Dendritic cell treated with granulocyte-macrophage colony-stimulating factor and Interleukin-4, amounts not matched to agents 40 ng/mL and 50 ng/mL, for 4 days (primary cell): ENCODE measurements at regions not wholly inside any gene's neighbourhood (a gene's known extent, or its start where the extent isn't known, plus 50 kb on each side); places are given as distances from the start of the nearest gene placed in this dataset.

Source experiments
- H3K27ac Mint-ChIP-seq: one replicate; pipeline ENCODE4 v1.8.0; 2022; ENCODE audit warnings: mild to moderate bottlenecking, mixed read lengths
- H3K27me3 Mint-ChIP-seq: one replicate; pipeline ENCODE4 v1.8.0; 2022; ENCODE audit warnings: mild to moderate bottlenecking, mixed read lengths
- H3K36me3 Mint-ChIP-seq: one replicate; pipeline ENCODE4 v1.8.0; 2022; ENCODE audit warnings: low read depth, mixed read lengths
- H3K4me1 Mint-ChIP-seq: one replicate; pipeline ENCODE4 v1.8.0; 2022; ENCODE audit warnings: low read depth, mixed read lengths
- H3K4me3 Mint-ChIP-seq: one replicate; pipeline ENCODE4 v1.8.0; 2022; ENCODE audit warnings: mild to moderate bottlenecking, moderate library complexity, mixed read lengths
- H3K9me3 Mint-ChIP-seq: one replicate; pipeline ENCODE4 v1.8.0; 2022; ENCODE audit warnings: mixed read lengths
- intact Hi-C: fragments of 100-400 bp; cut with micrococcal nuclease; formaldehyde crosslinking; loops from one replicate; pipeline ENCODE4 v1.15.0; 2022

GRCh38 chr1:13878021-13878420 is 178.0 kb downstream of the PRDM2 start:
- Mint-ChIP-seq H3K4me3 (no peak overlapping the region), H3K9me3 (no peaks in the 10 kb centered on the region), H3K27me3 (peaks cover 2% of the 10 kb centered on the region), H3K27ac (no peak overlapping the region), H3K4me1 (no peaks in the 10 kb centered on the region), H3K36me3 (no peaks in the 10 kb centered on the region)
- intact Hi-C loops = no loop called here

- no peak overlapping the region for H3K4me3 Mint-ChIP-seq
- intact Hi-C loops = no loop called here
- no peak overlapping the region for H3K27ac Mint-ChIP-seq
- peaks cover 3% of the 10 kb centered on the region for H3K27me3 Mint-ChIP-seq
- no peaks in the 10 kb centered on the region for H3K36me3 Mint-ChIP-seq
- no peaks in the 10 kb centered on the region for H3K4me1 Mint-ChIP-seq
- H3K9me3 Mint-ChIP-seq = no peaks in the 10 kb centered on the region
These were observed 178.5 kb downstream of the PRDM2 start for GRCh38 chr1:13878451-13878850.

GRCh38 chr1:13881385-13882088 is 181.5 kb downstream of the PRDM2 start:
- intact Hi-C loops = no loop called here
- no peaks in the 10 kb centered on the region for H3K4me1 Mint-ChIP-seq
- peaks cover 12% of the 10 kb centered on the region for H3K27me3 Mint-ChIP-seq
- H3K36me3 Mint-ChIP-seq = no peaks in the 10 kb centered on the region
- H3K27ac Mint-ChIP-seq = no peak overlapping the region
- H3K9me3 Mint-ChIP-seq = no peaks in the 10 kb centered on the region
- no peak overlapping the region for H3K4me3 Mint-ChIP-seq

GRCh38 chr1:13888351-13888986 is 188.5 kb downstream of the PRDM2 start:
- intact Hi-C loops = no loop called here
- no peaks in the 10 kb centered on the region for H3K36me3 Mint-ChIP-seq
- H3K4me3 Mint-ChIP-seq = no peak overlapping the region
- no peaks in the 10 kb centered on the region for H3K9me3 Mint-ChIP-seq
- H3K4me1 Mint-ChIP-seq = no peaks in the 10 kb centered on the region
- H3K27ac Mint-ChIP-seq = no peak overlapping the region
- peaks cover 43% of the 10 kb centered on the region for H3K27me3 Mint-ChIP-seq

- Mint-ChIP-seq H3K4me1 (no peaks in the 10 kb centered on the region), H3K36me3 (no peaks in the 10 kb centered on the region), H3K4me3 (no peak overlapping the region), H3K27me3 (peaks cover 49% of the 10 kb centered on the region), H3K27ac (no peak overlapping the region), H3K9me3 (no peaks in the 10 kb centered on the region)
- intact Hi-C loops = no loop called here
These were observed 189.5 kb downstream of the PRDM2 start for GRCh38 chr1:13889495-13889894.

- Mint-ChIP-seq H3K36me3 (no peaks in the 10 kb centered on the region), H3K27me3 (peaks cover 50% of the 10 kb centered on the region), H3K9me3 (no peaks in the 10 kb centered on the region), H3K4me3 (no peak overlapping the region), H3K27ac (no peak overlapping the region), H3K4me1 (no peaks in the 10 kb centered on the region)
- intact Hi-C loops = no loop called here
These were observed 190.8 kb downstream of the PRDM2 start for GRCh38 chr1:13890766-13891165.

- intact Hi-C loops = no loop called here
- H3K9me3 Mint-ChIP-seq = no peaks in the 10 kb centered on the region
- H3K4me1 Mint-ChIP-seq = no peaks in the 10 kb centered on the region
- H3K27me3 Mint-ChIP-seq = peaks cover 53% of the 10 kb centered on the region
- H3K27ac Mint-ChIP-seq = no peak overlapping the region
- no peak overlapping the region for H3K4me3 Mint-ChIP-seq
- no peaks in the 10 kb centered on the region for H3K36me3 Mint-ChIP-seq
These were observed 192.2 kb downstream of the PRDM2 start for GRCh38 chr1:13892198-13892597.

GRCh38 chr1:13892671-13893325 is 192.8 kb downstream of the PRDM2 start:
- no peaks in the 10 kb centered on the region for H3K9me3 Mint-ChIP-seq
- H3K27ac Mint-ChIP-seq = no peak overlapping the region
- peaks cover 53% of the 10 kb centered on the region for H3K27me3 Mint-ChIP-seq
- H3K36me3 Mint-ChIP-seq = no peaks in the 10 kb centered on the region
- intact Hi-C loops = no loop called here
- no peaks in the 10 kb centered on the region for H3K4me1 Mint-ChIP-seq
- no peak overlapping the region for H3K4me3 Mint-ChIP-seq

GRCh38 chr1:13893409-13893821 is 193.4 kb downstream of the PRDM2 start:
- no peak overlapping the region for H3K4me3 Mint-ChIP-seq
- no peaks in the 10 kb centered on the region for H3K4me1 Mint-ChIP-seq
- H3K27ac Mint-ChIP-seq = no peak overlapping the region
- H3K36me3 Mint-ChIP-seq = no peaks in the 10 kb centered on the region
- peaks cover 53% of the 10 kb centered on the region for H3K27me3 Mint-ChIP-seq
- no peaks in the 10 kb centered on the region for H3K9me3 Mint-ChIP-seq
- intact Hi-C loops = no loop called here

- Mint-ChIP-seq H3K36me3 (no peaks in the 10 kb centered on the region), H3K27me3 (peaks cover 33% of the 10 kb centered on the region), H3K27ac (no peak overlapping the region), H3K9me3 (no peaks in the 10 kb centered on the region), H3K4me3 (no peak overlapping the region), H3K4me1 (no peaks in the 10 kb centered on the region)
- intact Hi-C loops = no loop called here
These were observed 196.9 kb downstream of the PRDM2 start for GRCh38 chr1:13896932-13897331.

GRCh38 chr1:13898406-13898805 is 198.4 kb downstream of the PRDM2 start:
- H3K36me3 Mint-ChIP-seq = no peaks in the 10 kb centered on the region
- no peak overlapping the region for H3K4me3 Mint-ChIP-seq
- no peak overlapping the region for H3K27ac Mint-ChIP-seq
- no peaks in the 10 kb centered on the region for H3K9me3 Mint-ChIP-seq
- intact Hi-C loops = no loop called here
- peaks cover 20% of the 10 kb centered on the region for H3K27me3 Mint-ChIP-seq
- no peaks in the 10 kb centered on the region for H3K4me1 Mint-ChIP-seq

GRCh38 chr1:13899856-13900255 is 199.9 kb downstream of the PRDM2 start:
- Mint-ChIP-seq H3K36me3 (no peaks in the 10 kb centered on the region), H3K9me3 (no peaks in the 10 kb centered on the region), H3K27ac (no peak overlapping the region), H3K4me3 (no peak overlapping the region), H3K27me3 (peaks cover 5% of the 10 kb centered on the region), H3K4me1 (no peaks in the 10 kb centered on the region)
- intact Hi-C loops = no loop called here

GRCh38 chr1:13900583-13900982 is 200.6 kb downstream of the PRDM2 start:
- Mint-ChIP-seq H3K27ac (no peak overlapping the region), H3K27me3 (peaks cover 2% of the 10 kb centered on the region), H3K4me3 (no peak overlapping the region), H3K9me3 (no peaks in the 10 kb centered on the region), H3K4me1 (no peaks in the 10 kb centered on the region), H3K36me3 (no peaks in the 10 kb centered on the region)
- intact Hi-C loops = no loop called here

GRCh38 chr1:13901039-13901438 is 201.1 kb downstream of the PRDM2 start:
- no peak overlapping the region for H3K4me3 Mint-ChIP-seq
- H3K27me3 Mint-ChIP-seq = peaks cover 2% of the 10 kb centered on the region
- H3K36me3 Mint-ChIP-seq = no peaks in the 10 kb centered on the region
- intact Hi-C loops = no loop called here
- H3K27ac Mint-ChIP-seq = no peak overlapping the region
- H3K4me1 Mint-ChIP-seq = no peaks in the 10 kb centered on the region
- H3K9me3 Mint-ChIP-seq = no peaks in the 10 kb centered on the region
